ENCODE measurements at regions not wholly inside any gene's neighbourhood (a gene's known extent, or its start where the extent isn't known, plus 50 kb on each side); places are given as distances from the start of the nearest gene placed in this dataset.

GRCh38 chr15:94066811-94067210 is 164.6 kb upstream of the MCTP2 start:
- TF ChIP-seq CTCF (IDR thresholded peaks at IDR 0.05) (no peak), POLR2A (IDR thresholded peaks at IDR 0.05) (no peak)
